B cell (primary cell): ENCODE measurements at regions not wholly inside any gene's neighbourhood (a gene's known extent, or its start where the extent isn't known, plus 50 kb on each side); places are given as distances from the start of the nearest gene placed in this dataset.

Experiments
- ATAC-seq: fragments of 200-7000 bp; cut with Tn5 transposase; one replicate; pipeline ENCODE4 v1.10.0; 2021; ENCODE audit warnings: low read depth, mild to moderate bottlenecking, moderate number of reproducible peaks, moderate library complexity
- CTCF ChIA-PET: fragments of 350-600 bp; sonication (Branson Sonifier 250); formaldehyde crosslinking; loops from one replicate; lab custom pipeline; 2021; ENCODE audit warnings: antibody characterized with exemption, inconsistent platforms; lab: Charles Lee
- POLR2A ChIA-PET: fragments of 350-600 bp; sonication (Branson Sonifier 250); formaldehyde crosslinking; loops from one replicate; lab custom pipeline; 2021; ENCODE audit warnings: antibody characterized with exemption; lab: Charles Lee
- DNase-seq: peaks from one replicate; pipeline ENCODE4 v3.0.0; 2013
- H2AFZ ChIP-seq: 2 replicates; pipeline ENCODE4 v1.6.1; 2012; ENCODE audit warnings: mild to moderate bottlenecking, low read depth, low read length; ENCODE audit not compliant: insufficient read depth, poor library complexity, severe bottlenecking
- H3K27ac ChIP-seq, 2 donors: 1 replicate in 1 of 2; 2 replicates in 1 of 2; pipeline ENCODE4 v1.5.1; 2012 to 2013; ENCODE audit warnings: low read length in 2 of 2, mild to moderate bottlenecking in 2 of 2, moderate library complexity in 1 of 2
- H3K27me3 ChIP-seq, 4 experiments: fragments of 200-600 bp in 1 of 4; sonication (generic) in 1 of 4; replicated peaks in 1 of 4; 1 replicate in 2 of 4; 2 replicates in 2 of 4; pipeline versions ENCODE4 v1.6.1 to v1.7.0; 2013 to 2016; ENCODE audit warnings: low read length in 3 of 4, mild to moderate bottlenecking in 2 of 4, mixed read lengths in 1 of 4, moderate library complexity in 1 of 4; ENCODE audit not compliant: insufficient read depth in 4 of 4, control insufficient read depth in 3 of 4; ENCODE audit errors: control extremely low read depth in 1 of 4
- H3K36me3 ChIP-seq, 2 experiments: replicated peaks in 1 of 2; 1 replicate in 1 of 2; 2 replicates in 1 of 2; pipeline versions ENCODE4 v1.6.1 to v1.7.1; 2013; ENCODE audit warnings: low read length in 1 of 2; ENCODE audit not compliant: insufficient read depth in 2 of 2, control insufficient read depth in 1 of 2; ENCODE audit errors: control extremely low read depth in 1 of 2, extremely low read depth in 1 of 2
- H3K4me1 ChIP-seq, 2 donors: fragments of 200-600 bp in 1 of 2; sonication (generic) in 1 of 2; 1 replicate in 1 of 2; 2 replicates in 1 of 2; pipeline versions ENCODE4 v1.5.1 to v1.6.1; 2013 to 2017; ENCODE audit warnings: low read length in 2 of 2; ENCODE audit not compliant: control insufficient read depth in 2 of 2, insufficient read depth in 2 of 2
- H3K4me2 ChIP-seq: replicated peaks from 2 replicates; pipeline ENCODE3; 2012; ENCODE audit warnings: mild to moderate bottlenecking, low read depth, low read length; ENCODE audit not compliant: poor library complexity, severe bottlenecking
- H3K4me3 ChIP-seq, 5 experiments: fragments of 200-600 bp in 1 of 5; sonication (generic) in 1 of 5; 1 replicate in 3 of 5; 2 replicates in 2 of 5; pipeline versions ENCODE4 v1.5.1 to v1.7.0; 2011 to 2016; ENCODE audit warnings: low read length in 4 of 5, mild to moderate bottlenecking in 4 of 5, low read depth in 2 of 5, control low read depth in 1 of 5, moderate library complexity in 1 of 5; ENCODE audit not compliant: insufficient read depth in 1 of 5; ENCODE audit errors: control extremely low read depth in 1 of 5, extremely low read depth in 1 of 5
- H3K79me2 ChIP-seq: fragments of 200-600 bp; sonication (generic); one replicate; pipeline ENCODE4 v1.6.0; 2016; ENCODE audit warnings: low read length; ENCODE audit not compliant: control insufficient read depth, insufficient read depth
- H3K9ac ChIP-seq: fragments of 200-600 bp; sonication (generic); 2 replicates; pipeline ENCODE4 v1.6.1; 2017; ENCODE audit warnings: mild to moderate bottlenecking, low read length, moderate library complexity
- H3K9me3 ChIP-seq, 3 donors: one replicate each; pipeline versions ENCODE4 v1.6.1 to v1.7.1; 2013; ENCODE audit warnings: low read length in 2 of 3; ENCODE audit not compliant: control insufficient read depth in 2 of 3, insufficient read depth in 1 of 3; ENCODE audit errors: control extremely low read depth in 1 of 3
- H4K20me1 ChIP-seq: 2 replicates; pipeline ENCODE4 v1.6.0; 2012; ENCODE audit warnings: mild to moderate bottlenecking, low read length; ENCODE audit not compliant: insufficient read depth, control insufficient read depth, poor library complexity, severe bottlenecking
- H3K27ac Mint-ChIP-seq: one replicate; pipeline ENCODE4 v1.8.0; 2021; ENCODE audit warnings: mixed read lengths
- H3K27me3 Mint-ChIP-seq: one replicate; pipeline ENCODE4 v1.8.0; 2021; ENCODE audit warnings: mixed read lengths
- H3K4me1 Mint-ChIP-seq: one replicate; pipeline ENCODE4 v1.8.0; 2021; ENCODE audit warnings: mixed read lengths
- H3K4me3 Mint-ChIP-seq: one replicate; pipeline ENCODE4 v1.8.0; 2021; ENCODE audit warnings: mixed read lengths
- H3K9me3 Mint-ChIP-seq: one replicate; pipeline ENCODE4 v1.8.0; 2022; ENCODE audit warnings: mixed read lengths; ENCODE audit not compliant: insufficient read depth
- EZH2 ChIP-seq: IDR thresholded peaks from 2 replicates; pipeline ENCODE4 v1.6.1; 2012; ENCODE audit warnings: borderline replicate concordance, low read depth, mild to moderate bottlenecking, moderate library complexity, low read length; ENCODE audit not compliant: insufficient read depth, poor library complexity, severe bottlenecking
- WGBS: methylation state at CpG from one replicate; pipeline ENCODE4 v1.1.5; 2013; ENCODE audit warnings: missing lambda C conversion rate; ENCODE audit not compliant: insufficient coverage; 5-methylcytosine and 5-hydroxymethylcytosine counted together
- intact Hi-C: fragments of 100-400 bp; cut with micrococcal nuclease; formaldehyde crosslinking; loops from one replicate; pipeline ENCODE4 v1.10.0; 2022
- TF ChIP-seq, protein P1 (sequence below): fragments of 200-600 bp; IDR thresholded peaks from one replicate; pipeline ENCODE4 v1.8.0; 2022; ENCODE audit warnings: antibody characterized with exemption, mild to moderate bottlenecking

DNA sequence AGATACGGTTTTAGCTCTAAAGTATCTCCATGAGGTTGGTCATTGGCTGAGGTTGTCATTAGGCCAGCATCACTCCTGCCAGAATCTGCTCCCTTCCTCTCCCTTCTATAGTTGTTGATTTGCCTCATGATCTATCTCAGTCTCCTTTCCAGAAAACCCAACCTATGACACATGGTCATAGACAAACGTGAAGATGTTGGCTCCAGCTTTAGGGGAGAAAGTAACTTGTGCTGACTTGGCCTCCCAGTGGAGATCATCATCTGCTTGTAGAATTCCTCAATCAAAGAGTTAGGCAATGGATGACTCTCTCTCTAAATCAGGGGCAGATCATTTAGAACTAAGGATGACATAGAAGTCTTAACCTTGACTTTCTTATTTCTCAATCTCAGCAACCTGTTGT, 894.4 kb downstream of the TTLL7 start:
- Mint-ChIP-seq H3K9me3 (no peaks in the 10 kb centered on the region), H3K27me3 (no peaks in the 10 kb centered on the region), H3K4me1 (no peaks in the 10 kb centered on the region), H3K4me3 (no peak overlapping the region), H3K27ac (no peak overlapping the region)
- intact Hi-C loops: no loop called here
- H3K79me2 ChIP-seq: no peaks in the 10 kb centered on the region
- 75% methylated on average over 1 of the region's 2 CpGs for WGBS
- DNase-seq: no peak
- H3K9me3 ChIP-seq: no peaks in the 10 kb centered on the region
- no peak overlapping the region for H3K4me3 ChIP-seq
- H4K20me1 ChIP-seq: no peaks in the 10 kb centered on the region
- no peak overlapping the region for H3K9ac ChIP-seq
- ChIA-PET CTCF (no interaction called here), POLR2A (no interaction called here)
- H3K36me3 ChIP-seq: no peaks in the 10 kb centered on the region
- no peak overlapping the region for H2AFZ ChIP-seq
- no peak overlapping the region for H3K4me2 ChIP-seq
- TF ChIP-seq, protein P1, sequence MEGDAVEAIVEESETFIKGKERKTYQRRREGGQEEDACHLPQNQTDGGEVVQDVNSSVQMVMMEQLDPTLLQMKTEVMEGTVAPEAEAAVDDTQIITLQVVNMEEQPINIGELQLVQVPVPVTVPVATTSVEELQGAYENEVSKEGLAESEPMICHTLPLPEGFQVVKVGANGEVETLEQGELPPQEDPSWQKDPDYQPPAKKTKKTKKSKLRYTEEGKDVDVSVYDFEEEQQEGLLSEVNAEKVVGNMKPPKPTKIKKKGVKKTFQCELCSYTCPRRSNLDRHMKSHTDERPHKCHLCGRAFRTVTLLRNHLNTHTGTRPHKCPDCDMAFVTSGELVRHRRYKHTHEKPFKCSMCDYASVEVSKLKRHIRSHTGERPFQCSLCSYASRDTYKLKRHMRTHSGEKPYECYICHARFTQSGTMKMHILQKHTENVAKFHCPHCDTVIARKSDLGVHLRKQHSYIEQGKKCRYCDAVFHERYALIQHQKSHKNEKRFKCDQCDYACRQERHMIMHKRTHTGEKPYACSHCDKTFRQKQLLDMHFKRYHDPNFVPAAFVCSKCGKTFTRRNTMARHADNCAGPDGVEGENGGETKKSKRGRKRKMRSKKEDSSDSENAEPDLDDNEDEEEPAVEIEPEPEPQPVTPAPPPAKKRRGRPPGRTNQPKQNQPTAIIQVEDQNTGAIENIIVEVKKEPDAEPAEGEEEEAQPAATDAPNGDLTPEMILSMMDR: no peak
- no peak for TF ChIP-seq EZH2
- no peak overlapping the region for H3K27ac ChIP-seq
- H3K4me1 ChIP-seq: no peaks in the 10 kb centered on the region
- no peaks in the 10 kb centered on the region for H3K27me3 ChIP-seq
- no peak for ATAC-seq

- no peaks in the 10 kb centered on the region for H3K9me3 Mint-ChIP-seq
- no peaks in the 10 kb centered on the region for H3K79me2 ChIP-seq
- H3K27me3 Mint-ChIP-seq: no peaks in the 10 kb centered on the region
- TF ChIP-seq EZH2: no peak
- TF ChIP-seq, protein P1: no peak
- no peak overlapping the region for H3K27ac Mint-ChIP-seq
- no peak overlapping the region for H3K4me3 ChIP-seq
- H4K20me1 ChIP-seq: no peaks in the 10 kb centered on the region
- DNase-seq (no peak), ATAC-seq (no peak)
- H3K27ac ChIP-seq: no peak overlapping the region
- no peak overlapping the region for H3K4me2 ChIP-seq
- H3K9ac ChIP-seq: no peak overlapping the region
- H3K4me3 Mint-ChIP-seq: no peak overlapping the region
- no peaks in the 10 kb centered on the region for H3K27me3 ChIP-seq
- 86% methylated on average over 1 of the region's 2 CpGs for WGBS
- ChIA-PET CTCF (no interaction called here), POLR2A (no interaction called here)
- H2AFZ ChIP-seq: no peak overlapping the region
- H3K4me1 Mint-ChIP-seq: no peaks in the 10 kb centered on the region
- no peaks in the 10 kb centered on the region for H3K9me3 ChIP-seq
- no peaks in the 10 kb centered on the region for H3K4me1 ChIP-seq
- no peaks in the 10 kb centered on the region for H3K36me3 ChIP-seq
- intact Hi-C loops: no loop called here
These were observed 895.6 kb downstream of the TTLL7 start for GRCh38 chr1:83103341-83103740.
